ENCODE measurements at regions not wholly inside any gene's neighbourhood (a gene's known extent, or its start where the extent isn't known, plus 50 kb on each side); places are given as distances from the start of the nearest gene placed in this dataset.

- no peak for DNase-seq
Measured at GRCh38 chr4:180706766-180707165, 1536.4 kb upstream of the TENM3 start.

- no peak for DNase-seq
Measured at GRCh38 chr4:180710628-180711337, 1532.4 kb upstream of the TENM3 start.

- DNase-seq, result no peak
Measured at GRCh38 chr4:180717451-180718033, 1525.7 kb upstream of the TENM3 start.

- DNase-seq, result no peak
Measured at GRCh38 chr4:180721356-180721755, 1521.8 kb upstream of the TENM3 start.

- DNase-seq, result no peak
Measured at GRCh38 chr4:180726611-180727010, 1516.6 kb upstream of the TENM3 start.

- DNase-seq, result no peak
Measured at GRCh38 chr4:180727478-180727877, 1515.7 kb upstream of the TENM3 start.

- no peak for DNase-seq
Measured at GRCh38 chr4:180734753-180735432, 1508.3 kb upstream of the TENM3 start.

- no peak for DNase-seq
Measured at GRCh38 chr4:180741703-180742102, 1501.5 kb upstream of the TENM3 start.

- DNase-seq, result no peak
Measured at GRCh38 chr4:180745019-180745418, 1498.2 kb upstream of the TENM3 start.

- no peak for DNase-seq
Measured at GRCh38 chr4:180751009-180751408, 1492.2 kb upstream of the TENM3 start.

GRCh38 chr4:180757927-180758326, 1485.3 kb upstream of the TENM3 start:
- DNase-seq, result no peak

GRCh38 chr4:180766045-180766444, 1477.2 kb upstream of the TENM3 start:
- DNase-seq, result no peak

- no peak for DNase-seq
Measured at GRCh38 chr4:180766944-180767729, 1476.1 kb upstream of the TENM3 start.

- DNase-seq, result no peak
Measured at GRCh38 chr4:180768610-180769009, 1474.6 kb upstream of the TENM3 start.

GRCh38 chr4:180769791-180770190, 1473.4 kb upstream of the TENM3 start:
- DNase-seq, result no peak

GRCh38 chr4:180770265-180770664, 1472.9 kb upstream of the TENM3 start:
- DNase-seq, result no peak

GRCh38 chr4:180784940-180785339, 1458.3 kb upstream of the TENM3 start:
- no peak for DNase-seq

GRCh38 chr4:180788729-180789128, 1454.5 kb upstream of the TENM3 start:
- DNase-seq, result no peak

GRCh38 chr4:180789929-180790328, 1453.3 kb upstream of the TENM3 start:
- DNase-seq, result no peak

- DNase-seq, result no peak
Measured at GRCh38 chr4:180790471-180790870, 1452.7 kb upstream of the TENM3 start.

GRCh38 chr4:180792541-180792940, 1450.7 kb upstream of the TENM3 start:
- no peak for DNase-seq

GRCh38 chr4:180794333-180794732, 1448.9 kb upstream of the TENM3 start:
- DNase-seq, result no peak

GRCh38 chr4:180798036-180798577, 1445.1 kb upstream of the TENM3 start:
- no peak for DNase-seq

All from CD4-positive, alpha-beta T cell treated with Interferon gamma for 1 hour (primary cell).